Stimulated activated CD8-positive, alpha-beta memory T cell treated with anti-CD3 and anti-CD28 coated beads, Interleukin-15, amount 100 ng/mL, for 4 hours (primary cell): ENCODE measurements at regions not wholly inside any gene's neighbourhood (a gene's known extent, or its start where the extent isn't known, plus 50 kb on each side); places are given as distances from the start of the nearest gene placed in this dataset.

Experiments
- DNase-seq, 2 donors: peaks; one replicate each; pipeline ENCODE4 v3.0.0-alpha.2; 2020; ENCODE audit warnings: low read depth in 2 of 2

DNA sequence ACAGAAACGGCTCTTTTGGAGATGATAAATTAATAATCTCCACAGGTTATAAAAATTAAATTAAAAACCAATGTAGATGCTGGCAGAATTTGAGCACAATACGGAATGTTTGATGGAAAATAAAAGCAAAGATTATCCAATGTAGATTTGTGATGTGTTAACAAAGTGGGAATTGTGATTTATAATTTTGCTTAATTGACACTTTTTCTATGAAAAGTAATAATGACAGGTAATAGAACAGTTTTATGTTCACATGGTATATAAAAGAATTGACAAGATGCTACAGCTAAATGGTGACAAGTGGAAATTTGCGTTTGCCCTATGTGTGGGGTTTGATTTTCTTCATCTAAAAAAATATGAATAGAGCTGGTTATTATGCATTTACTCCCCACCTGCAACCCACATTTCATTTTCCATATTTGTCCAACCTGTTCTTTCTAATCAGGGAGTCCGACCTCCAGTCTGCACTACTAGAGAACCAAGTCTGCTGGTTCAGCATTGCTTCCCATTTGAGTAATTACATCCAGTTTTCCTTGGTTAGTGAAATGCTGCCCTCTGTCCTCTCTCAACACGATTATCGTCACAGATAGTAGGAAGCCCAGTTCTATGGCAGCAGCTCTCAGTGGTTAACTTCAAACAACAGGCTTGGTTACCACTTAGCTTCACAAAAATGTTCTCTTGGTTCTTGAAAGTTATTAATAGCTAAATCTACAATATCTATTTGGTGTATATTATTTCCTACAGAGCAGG, 61.4 kb upstream of the SLITRK1 start:
- no peak for DNase-seq

DNA sequence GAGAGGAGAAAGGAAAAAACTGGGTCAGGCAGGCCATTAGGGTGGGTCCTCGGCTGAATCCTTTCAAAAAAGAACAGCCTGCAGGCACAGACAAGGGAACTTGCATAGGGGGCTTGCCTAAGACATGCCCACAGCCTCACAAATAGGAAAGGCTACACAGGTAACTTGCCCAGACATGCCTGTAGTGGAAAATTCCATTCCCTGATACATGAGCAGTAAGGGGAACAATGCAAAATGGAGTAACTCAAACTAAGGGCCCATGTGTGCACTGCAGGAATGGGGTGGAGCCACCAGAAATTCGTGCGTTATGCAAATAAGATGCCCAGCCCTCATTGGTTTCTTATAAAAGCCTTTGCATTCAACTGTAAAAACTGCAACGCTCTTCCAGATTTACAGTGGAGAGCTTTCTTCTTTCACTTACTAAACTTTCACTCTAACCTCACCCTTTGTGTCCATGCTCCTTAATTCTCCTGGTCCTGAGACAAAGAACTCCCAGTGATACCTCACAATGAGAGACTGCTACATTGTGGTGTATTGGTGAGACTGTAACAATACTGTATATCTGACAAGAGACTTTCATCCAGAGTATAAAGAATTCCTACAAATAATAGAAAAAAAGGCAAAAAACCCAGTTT, 59.5 kb upstream of the SLITRK1 start:
- no peak for DNase-seq

GRCh38 chr13:83940742-83941141, 58.5 kb upstream of the SLITRK1 start:
- DNase-seq, result no peak

DNA sequence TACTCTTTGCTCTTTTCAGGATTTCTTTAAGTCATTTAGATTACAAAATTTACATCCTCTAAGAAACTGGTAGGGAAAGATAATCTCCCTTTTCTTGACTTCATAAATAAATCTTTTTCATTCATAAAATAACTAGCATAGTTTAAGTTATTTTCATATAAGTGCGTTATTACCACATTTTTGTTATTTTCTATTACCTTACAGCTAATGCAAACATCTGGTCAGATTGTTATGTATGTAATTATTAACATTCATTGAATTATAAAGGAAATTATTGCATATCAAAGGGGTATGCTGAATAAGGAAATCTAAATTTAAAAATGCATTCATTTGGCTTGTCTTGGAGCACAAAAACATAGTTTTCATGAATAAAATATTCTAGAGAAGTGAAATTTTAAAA, 55.3 kb upstream of the SLITRK1 start:
- no peak for DNase-seq

DNA sequence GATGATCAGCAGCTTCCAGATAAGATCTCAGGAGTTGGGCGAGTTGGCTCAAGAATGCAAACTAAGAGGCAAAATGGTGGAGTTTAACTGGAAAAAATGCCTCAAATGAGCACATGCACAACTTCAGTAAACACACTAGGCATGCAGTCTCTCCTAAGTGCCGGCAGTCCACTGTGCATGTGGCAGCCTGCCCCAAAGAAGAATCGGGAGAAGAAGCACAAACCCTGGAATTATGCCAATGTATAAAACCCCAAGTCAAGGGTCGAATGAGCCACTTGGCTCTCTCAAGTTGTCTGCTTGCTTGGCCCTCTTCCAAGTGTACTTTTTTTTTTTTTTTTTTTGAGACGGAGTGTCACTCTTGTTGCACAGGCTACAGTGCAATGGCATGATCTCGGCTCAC, 53.3 kb upstream of the SLITRK1 start:
- no peak for DNase-seq
